ENCODE measurements at regions not wholly inside any gene's neighbourhood (a gene's known extent, or its start where the extent isn't known, plus 50 kb on each side); places are given as distances from the start of the nearest gene placed in this dataset.

- intact Hi-C loops (cut with DNase I) = no loop called here
- H3K4me3 ChIP-seq (replicated peaks in 1 of 3) = no peak overlapping the region
- WGBS, 2 donors = 87 to 92% methylated on average over 9 of the region's 9 CpGs
- H3K4me1 ChIP-seq = no peaks in the 10 kb centered on the region
- DNase-seq = no peak
- TF ChIP-seq POLR2A (IDR thresholded peaks at IDR 0.05) (no peak), CTCF (IDR thresholded peaks at IDR 0.05) (no peak)
- no peaks in the 10 kb centered on the region for H3K27me3 ChIP-seq
- H3K9me3 ChIP-seq = no peaks in the 10 kb centered on the region
- no peaks in the 10 kb centered on the region for H3K36me3 ChIP-seq
- no peak overlapping the region for H3K27ac ChIP-seq
These were observed 290.9 kb downstream of the CDC5L start for GRCh38 chr6:44678252-44678935.

GRCh38 chr6:44679438-44680201 lies 292.1 kb downstream of the CDC5L start:
- intact Hi-C loops (cut with DNase I) = no loop called here
- 84 to 85% methylated on average over 6 of the region's 6 CpGs for WGBS, 2 donors

GRCh38 chr6:44680202-44680720 lies 292.8 kb downstream of the CDC5L start:
- Histone ChIP-seq H3K36me3 (no peaks in the 10 kb centered on the region), H3K4me3 (replicated peaks in 1 of 3) (no peak overlapping the region), H3K4me1 (no peaks in the 10 kb centered on the region), H3K9me3 (no peaks in the 10 kb centered on the region), H3K27ac (no peak overlapping the region), H3K27me3 (no peaks in the 10 kb centered on the region)
- 81 to 84% methylated on average over 3 to 4 of the region's 4 CpGs for WGBS, 2 donors
- TF ChIP-seq POLR2A (IDR thresholded peaks at IDR 0.05) = no peak
- no peak for TF ChIP-seq CTCF (IDR thresholded peaks at IDR 0.05)
- intact Hi-C loops (cut with DNase I) = no loop called here
- no peak for DNase-seq

More at GRCh38 chr6:44679438-44680201, 292.1 kb downstream of the CDC5L start:
- no peaks in the 10 kb centered on the region for H3K27me3 ChIP-seq
- DNase-seq = no peak
- H3K4me3 ChIP-seq (replicated peaks in 1 of 3) = no peak overlapping the region
- H3K27ac ChIP-seq = no peak overlapping the region
- no peaks in the 10 kb centered on the region for H3K4me1 ChIP-seq
- no peaks in the 10 kb centered on the region for H3K36me3 ChIP-seq
- no peaks in the 10 kb centered on the region for H3K9me3 ChIP-seq
- TF ChIP-seq CTCF (IDR thresholded peaks at IDR 0.05) (no peak), POLR2A (IDR thresholded peaks at IDR 0.05) (no peak)

- H3K36me3 ChIP-seq = no peaks in the 10 kb centered on the region
- H3K4me3 ChIP-seq (replicated peaks in 1 of 3) = no peak overlapping the region
- intact Hi-C loops (cut with DNase I) = no loop called here
- H3K27me3 ChIP-seq = no peaks in the 10 kb centered on the region
- WGBS, 2 donors = 78 to 81% methylated on average over 10 of the region's 10 CpGs
- H3K27ac ChIP-seq = no peak overlapping the region
- H3K4me1 ChIP-seq = no peaks in the 10 kb centered on the region
- DNase-seq = no peak
- no peaks in the 10 kb centered on the region for H3K9me3 ChIP-seq
- no peak for TF ChIP-seq CTCF (IDR thresholded peaks at IDR 0.05)
These were observed 294.3 kb downstream of the CDC5L start for GRCh38 chr6:44681761-44682160.

- intact Hi-C loops (cut with DNase I) = no loop called here
- no peaks in the 10 kb centered on the region for H3K27me3 ChIP-seq
- no peak for TF ChIP-seq POLR2A (IDR thresholded peaks at IDR 0.05)
- no peak for TF ChIP-seq CTCF (IDR thresholded peaks at IDR 0.05)
- no peaks in the 10 kb centered on the region for H3K36me3 ChIP-seq
- no peak overlapping the region for H3K4me3 ChIP-seq (replicated peaks in 1 of 3)
- H3K27ac ChIP-seq = no peak overlapping the region
- no peaks in the 10 kb centered on the region for H3K9me3 ChIP-seq
- no peak for DNase-seq
- WGBS, 2 donors = 73 to 76% methylated on average over 4 to 5 of the region's 6 CpGs
- no peaks in the 10 kb centered on the region for H3K4me1 ChIP-seq
These were observed 294.8 kb downstream of the CDC5L start for GRCh38 chr6:44682280-44682679.
